ENCODE measurements at regions not wholly inside any gene's neighbourhood (a gene's known extent, or its start where the extent isn't known, plus 50 kb on each side); places are given as distances from the start of the nearest gene placed in this dataset.

DNA sequence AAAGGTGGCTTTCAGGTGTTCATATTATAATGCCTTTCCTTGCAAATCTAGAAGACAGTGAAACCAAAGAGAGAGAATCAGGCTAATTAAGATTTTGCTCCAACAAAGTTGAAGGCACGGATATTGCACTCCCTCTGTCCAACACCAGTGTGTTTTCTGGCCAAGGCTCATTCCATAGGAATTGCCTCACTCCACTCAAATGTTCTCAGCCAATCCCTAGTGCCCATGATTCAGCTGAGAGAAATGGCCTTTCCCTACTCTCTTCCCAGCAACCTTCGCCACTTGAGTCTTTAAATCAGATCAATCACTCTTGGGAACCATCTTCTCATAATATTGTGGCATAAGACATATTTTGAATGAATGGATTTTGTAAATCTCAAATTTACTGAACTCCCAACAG is 768.2 kb upstream of the ACVR2A start:
- TF ChIP-seq, protein P1, sequence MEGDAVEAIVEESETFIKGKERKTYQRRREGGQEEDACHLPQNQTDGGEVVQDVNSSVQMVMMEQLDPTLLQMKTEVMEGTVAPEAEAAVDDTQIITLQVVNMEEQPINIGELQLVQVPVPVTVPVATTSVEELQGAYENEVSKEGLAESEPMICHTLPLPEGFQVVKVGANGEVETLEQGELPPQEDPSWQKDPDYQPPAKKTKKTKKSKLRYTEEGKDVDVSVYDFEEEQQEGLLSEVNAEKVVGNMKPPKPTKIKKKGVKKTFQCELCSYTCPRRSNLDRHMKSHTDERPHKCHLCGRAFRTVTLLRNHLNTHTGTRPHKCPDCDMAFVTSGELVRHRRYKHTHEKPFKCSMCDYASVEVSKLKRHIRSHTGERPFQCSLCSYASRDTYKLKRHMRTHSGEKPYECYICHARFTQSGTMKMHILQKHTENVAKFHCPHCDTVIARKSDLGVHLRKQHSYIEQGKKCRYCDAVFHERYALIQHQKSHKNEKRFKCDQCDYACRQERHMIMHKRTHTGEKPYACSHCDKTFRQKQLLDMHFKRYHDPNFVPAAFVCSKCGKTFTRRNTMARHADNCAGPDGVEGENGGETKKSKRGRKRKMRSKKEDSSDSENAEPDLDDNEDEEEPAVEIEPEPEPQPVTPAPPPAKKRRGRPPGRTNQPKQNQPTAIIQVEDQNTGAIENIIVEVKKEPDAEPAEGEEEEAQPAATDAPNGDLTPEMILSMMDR (IDR thresholded peaks at IDR 0.05), result no peak
- Histone ChIP-seq H3K36me3 (no peaks in the 10 kb centered on the region), H3K4me1 (ENCODE audit: control insufficient read depth in 1 of 2, insufficient read depth in 1 of 2, low read depth in 1 of 2, low read length in 1 of 2) (no peaks in the 10 kb centered on the region), H3K4me3 (ENCODE audit: low read depth in 1 of 2, low read length in 1 of 2) (no peak overlapping the region), H3K9me3 (no peaks in the 10 kb centered on the region), H3K27me3 (no peaks in the 10 kb centered on the region), H3K27ac (no peak overlapping the region)

DNA sequence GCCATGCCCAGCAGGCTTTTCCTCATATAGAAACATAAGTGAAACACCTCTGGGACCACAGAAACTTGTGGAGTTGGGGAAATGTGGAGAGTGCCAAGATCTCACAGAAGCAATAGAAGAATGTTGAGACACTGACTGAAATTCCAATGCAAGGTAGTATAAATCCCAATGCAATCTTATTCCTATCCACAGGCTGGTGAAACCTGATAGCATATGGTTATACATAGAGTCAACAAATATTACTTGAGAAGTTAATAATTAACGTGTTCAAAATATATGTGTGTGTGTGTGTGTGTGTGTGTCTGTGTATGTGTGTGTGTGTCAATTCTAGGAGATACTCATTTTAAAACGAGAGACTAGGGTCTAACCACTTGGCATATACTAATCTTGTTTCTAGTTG is 776.8 kb upstream of the ACVR2A start:
- H3K4me1 ChIP-seq (ENCODE audit: control insufficient read depth in 1 of 2, insufficient read depth in 1 of 2, low read depth in 1 of 2, low read length in 1 of 2), result no peaks in the 10 kb centered on the region
- no peak overlapping the region for H3K4me3 ChIP-seq (ENCODE audit: low read depth in 1 of 2, low read length in 1 of 2)
- no peaks in the 10 kb centered on the region for H3K9me3 ChIP-seq
- H3K36me3 ChIP-seq, result no peaks in the 10 kb centered on the region
- no peaks in the 10 kb centered on the region for H3K27me3 ChIP-seq
- TF ChIP-seq, protein P1 (IDR thresholded peaks at IDR 0.05), result no peak
- no peak overlapping the region for H3K27ac ChIP-seq

DNA sequence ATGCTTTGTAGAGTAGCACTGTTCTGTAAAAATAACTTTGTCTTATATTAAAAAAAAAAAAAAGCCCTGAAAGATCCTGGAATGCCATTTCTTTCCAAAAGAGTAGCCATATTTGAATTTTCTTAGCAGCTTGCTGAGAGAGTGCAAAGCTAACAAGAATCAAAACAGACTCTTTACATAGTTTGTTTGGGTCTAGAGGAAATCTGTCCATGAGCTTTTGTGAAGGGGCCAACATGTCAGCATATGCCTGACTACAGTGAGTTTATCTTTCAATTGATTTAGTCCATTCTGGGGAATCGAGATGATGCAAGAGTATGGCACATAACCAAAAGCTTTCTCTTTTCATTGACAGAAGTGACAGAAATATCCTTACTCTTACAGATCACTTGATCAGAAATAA is 777.7 kb upstream of the ACVR2A start:
- no peak overlapping the region for H3K4me3 ChIP-seq (ENCODE audit: low read depth in 1 of 2, low read length in 1 of 2)
- no peaks in the 10 kb centered on the region for H3K4me1 ChIP-seq (ENCODE audit: control insufficient read depth in 1 of 2, insufficient read depth in 1 of 2, low read depth in 1 of 2, low read length in 1 of 2)
- H3K36me3 ChIP-seq, result no peaks in the 10 kb centered on the region
- H3K27ac ChIP-seq, result no peak overlapping the region
- no peaks in the 10 kb centered on the region for H3K27me3 ChIP-seq
- H3K9me3 ChIP-seq, result no peaks in the 10 kb centered on the region
- TF ChIP-seq, protein P1 (IDR thresholded peaks at IDR 0.05), result no peak

DNA sequence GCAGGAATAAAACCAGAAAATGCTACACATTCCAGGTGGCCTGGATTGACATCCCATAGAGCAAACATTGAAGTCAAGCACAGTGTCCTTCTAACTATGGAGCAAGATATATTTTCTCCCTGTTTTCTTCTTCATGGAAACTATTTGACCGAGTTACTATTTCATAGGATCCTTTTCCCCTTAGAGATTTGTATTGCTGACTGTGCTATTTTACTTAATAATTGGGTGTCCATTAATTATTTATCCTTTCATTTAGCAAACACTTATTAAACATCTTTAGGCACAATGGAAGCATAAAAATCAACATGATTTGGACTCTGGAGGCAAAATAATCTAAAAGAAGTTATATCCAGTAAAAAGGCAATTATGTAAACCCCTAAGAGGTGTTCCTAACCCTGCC is 782.8 kb upstream of the ACVR2A start:
- no peak overlapping the region for H3K4me3 ChIP-seq (ENCODE audit: low read depth in 1 of 2, low read length in 1 of 2)
- no peaks in the 10 kb centered on the region for H3K27me3 ChIP-seq
- H3K36me3 ChIP-seq, result no peaks in the 10 kb centered on the region
- no peaks in the 10 kb centered on the region for H3K4me1 ChIP-seq (ENCODE audit: control insufficient read depth in 1 of 2, insufficient read depth in 1 of 2, low read depth in 1 of 2, low read length in 1 of 2)
- H3K9me3 ChIP-seq, result no peaks in the 10 kb centered on the region
- TF ChIP-seq, protein P1 (IDR thresholded peaks at IDR 0.05), result no peak
- H3K27ac ChIP-seq, result no peak overlapping the region

DNA sequence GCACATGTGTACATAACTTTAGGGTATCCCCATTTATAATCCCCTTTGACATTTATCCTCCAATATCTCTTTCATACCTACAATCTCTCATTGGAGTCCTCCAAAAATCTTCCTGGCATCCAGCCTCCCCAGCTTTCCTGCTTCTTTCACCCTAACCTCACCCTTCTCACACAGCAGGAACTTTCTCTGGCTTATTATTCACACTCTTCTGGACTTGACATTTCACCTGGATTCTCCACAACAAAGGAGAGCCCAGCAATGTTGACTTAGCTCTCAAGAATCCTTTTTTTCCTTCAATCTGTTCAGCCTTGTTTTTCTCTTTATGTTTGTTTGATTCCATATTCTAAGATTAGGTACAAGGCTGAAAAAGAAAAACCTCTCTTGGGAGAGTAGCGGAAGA is 783.6 kb upstream of the ACVR2A start:
- H3K9me3 ChIP-seq, result no peaks in the 10 kb centered on the region
- no peaks in the 10 kb centered on the region for H3K27me3 ChIP-seq
- no peaks in the 10 kb centered on the region for H3K36me3 ChIP-seq
- no peak overlapping the region for H3K27ac ChIP-seq
- no peak overlapping the region for H3K4me3 ChIP-seq (ENCODE audit: low read depth in 1 of 2, low read length in 1 of 2)
- H3K4me1 ChIP-seq (ENCODE audit: control insufficient read depth in 1 of 2, insufficient read depth in 1 of 2, low read depth in 1 of 2, low read length in 1 of 2), result no peaks in the 10 kb centered on the region
- TF ChIP-seq, protein P1 (IDR thresholded peaks at IDR 0.05), result no peak

DNA sequence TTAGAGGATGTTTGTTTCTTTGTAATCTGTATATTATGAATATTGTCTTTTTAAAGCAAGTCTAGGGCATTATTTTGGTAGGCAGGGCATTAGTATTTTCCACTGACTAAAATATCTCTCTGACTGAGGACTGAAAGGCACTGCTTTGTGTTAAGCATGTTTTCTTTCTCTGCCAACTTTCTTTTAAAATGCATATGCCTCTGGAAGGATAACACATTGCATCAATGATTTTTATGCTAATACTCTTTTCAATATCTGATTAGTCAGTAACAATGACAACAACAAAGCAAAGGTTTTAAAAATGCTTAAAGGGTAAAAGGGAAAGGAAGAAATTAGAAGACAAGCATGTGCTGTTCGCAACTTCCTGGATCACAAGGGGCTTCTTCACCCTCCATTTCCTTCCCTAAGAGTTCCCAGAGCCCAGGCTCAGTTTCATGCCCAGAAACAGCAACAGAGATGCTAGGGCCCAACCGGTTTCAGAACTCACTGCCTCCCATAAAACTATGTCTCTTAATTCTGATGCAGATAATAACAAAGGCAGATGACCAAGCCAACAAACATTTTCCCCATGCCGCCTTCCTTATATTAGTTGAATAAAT is 786.8 kb upstream of the ACVR2A start:
- H3K4me1 ChIP-seq (ENCODE audit: control insufficient read depth in 1 of 2, insufficient read depth in 1 of 2, low read depth in 1 of 2, low read length in 1 of 2), result no peaks in the 10 kb centered on the region
- no peak overlapping the region for H3K27ac ChIP-seq
- no peak overlapping the region for H3K4me3 ChIP-seq (ENCODE audit: low read depth in 1 of 2, low read length in 1 of 2)
- no peaks in the 10 kb centered on the region for H3K36me3 ChIP-seq
- TF ChIP-seq, protein P1 (IDR thresholded peaks at IDR 0.05), result no peak
- H3K27me3 ChIP-seq, result no peaks in the 10 kb centered on the region
- no peaks in the 10 kb centered on the region for H3K9me3 ChIP-seq

Data from neutrophil (primary cell).